ENCODE measurements at regions not wholly inside any gene's neighbourhood (a gene's known extent, or its start where the extent isn't known, plus 50 kb on each side); places are given as distances from the start of the nearest gene placed in this dataset.

DNA sequence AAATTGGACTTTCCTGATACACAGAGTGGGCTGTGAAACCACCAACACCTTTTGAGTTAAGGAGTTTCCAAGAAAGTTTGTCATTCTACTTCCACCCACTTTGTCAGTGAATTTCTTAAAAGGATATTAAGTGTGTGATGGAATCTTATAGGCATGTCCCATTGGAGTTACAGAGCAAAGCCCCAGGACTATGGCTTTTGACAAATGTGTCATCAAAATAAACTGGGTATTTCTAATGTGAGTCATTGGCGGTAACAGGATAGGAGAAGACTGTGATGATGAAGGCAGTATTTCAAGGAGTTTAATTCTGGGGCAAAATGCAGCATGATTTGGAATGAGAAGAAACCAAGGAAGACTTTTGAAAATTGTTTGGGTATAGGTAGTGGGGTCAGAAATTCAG lies 1013.8 kb upstream of the EEF2KMT start:
- H3K27ac ChIP-seq (ENCODE audit: low read depth, low read length): no peak overlapping the region
- H3K9ac ChIP-seq (ENCODE audit: low read depth in 1 of 2, low read length in 2 of 2): no peak overlapping the region
- H3K36me3 ChIP-seq (ENCODE audit: control insufficient read depth in 1 of 2, insufficient read depth in 2 of 2, low read length in 2 of 2): no peaks in the 10 kb centered on the region
- H3K4me3 ChIP-seq (ENCODE audit: low read depth in 1 of 2, low read length in 2 of 2): no peak overlapping the region
- H3K4me1 ChIP-seq (ENCODE audit: control insufficient read depth in 1 of 2, insufficient read depth in 2 of 2, low read length in 2 of 2): no peaks in the 10 kb centered on the region
- H3K27me3 ChIP-seq (ENCODE audit: control insufficient read depth in 1 of 2, insufficient read depth in 2 of 2, low read length in 2 of 2): no peaks in the 10 kb centered on the region
- no peaks in the 10 kb centered on the region for H3K9me3 ChIP-seq (ENCODE audit: control insufficient read depth in 1 of 2, low read length in 2 of 2)

GRCh38 chr16:6110346-6110745 lies 1012.8 kb upstream of the EEF2KMT start:
- Histone ChIP-seq H3K27ac (ENCODE audit: low read depth, low read length) (no peak overlapping the region), H3K36me3 (ENCODE audit: control insufficient read depth in 1 of 2, insufficient read depth in 2 of 2, low read length in 2 of 2) (no peaks in the 10 kb centered on the region), H3K9me3 (ENCODE audit: control insufficient read depth in 1 of 2, low read length in 2 of 2) (no peaks in the 10 kb centered on the region), H3K4me3 (ENCODE audit: low read depth in 1 of 2, low read length in 2 of 2) (no peak overlapping the region), H3K9ac (ENCODE audit: low read depth in 1 of 2, low read length in 2 of 2) (no peak overlapping the region), H3K27me3 (ENCODE audit: control insufficient read depth in 1 of 2, insufficient read depth in 2 of 2, low read length in 2 of 2) (no peaks in the 10 kb centered on the region), H3K4me1 (ENCODE audit: control insufficient read depth in 1 of 2, insufficient read depth in 2 of 2, low read length in 2 of 2) (no peaks in the 10 kb centered on the region)

DNA sequence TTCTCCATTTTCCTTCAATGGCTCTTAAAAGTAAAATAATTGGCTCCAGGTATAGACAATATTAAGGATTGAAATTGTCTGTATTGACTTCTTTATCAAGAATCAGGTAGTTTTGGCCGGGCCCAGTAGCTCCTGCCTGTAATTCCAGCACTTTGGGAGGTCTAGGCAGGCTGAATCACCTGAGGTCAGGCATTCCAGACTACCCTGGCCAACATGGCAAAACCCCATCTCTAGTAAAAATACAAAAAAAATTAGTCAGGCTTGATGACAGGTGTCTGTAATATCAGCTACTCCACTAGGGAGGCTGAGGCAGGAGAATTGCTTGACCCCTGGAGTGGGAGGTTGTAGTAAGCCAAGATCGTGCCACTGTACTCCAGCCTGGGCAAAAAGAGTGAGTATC lies 1008.5 kb upstream of the EEF2KMT start:
- H3K4me1 ChIP-seq (ENCODE audit: control insufficient read depth in 1 of 2, insufficient read depth in 2 of 2, low read length in 2 of 2): no peaks in the 10 kb centered on the region
- H3K27ac ChIP-seq (ENCODE audit: low read depth, low read length): no peak overlapping the region
- no peaks in the 10 kb centered on the region for H3K9me3 ChIP-seq (ENCODE audit: control insufficient read depth in 1 of 2, low read length in 2 of 2)
- H3K9ac ChIP-seq (ENCODE audit: low read depth in 1 of 2, low read length in 2 of 2): no peak overlapping the region
- H3K4me3 ChIP-seq (ENCODE audit: low read depth in 1 of 2, low read length in 2 of 2): no peak overlapping the region
- no peaks in the 10 kb centered on the region for H3K27me3 ChIP-seq (ENCODE audit: control insufficient read depth in 1 of 2, insufficient read depth in 2 of 2, low read length in 2 of 2)
- H3K36me3 ChIP-seq (ENCODE audit: control insufficient read depth in 1 of 2, insufficient read depth in 2 of 2, low read length in 2 of 2): no peaks in the 10 kb centered on the region

DNA sequence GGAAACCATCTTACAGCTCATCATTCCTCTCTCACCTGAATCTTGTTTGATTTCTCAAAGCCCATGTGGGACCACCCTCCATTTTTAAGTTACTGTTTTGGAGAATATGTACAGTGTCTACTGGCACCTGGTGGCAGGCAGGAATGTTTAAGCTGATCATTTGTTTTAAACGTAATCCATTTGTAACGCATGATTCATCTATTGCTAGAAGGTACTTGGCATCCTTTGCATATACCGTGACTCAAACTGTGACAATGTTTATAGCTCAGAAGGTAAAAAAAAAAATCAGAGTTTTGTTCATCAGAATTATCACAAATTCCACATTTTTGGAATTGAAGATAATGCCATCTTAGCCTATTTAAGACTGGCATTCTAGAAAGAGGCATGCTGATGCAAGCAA lies 1007.5 kb upstream of the EEF2KMT start:
- H3K9me3 ChIP-seq (ENCODE audit: control insufficient read depth in 1 of 2, low read length in 2 of 2): no peaks in the 10 kb centered on the region
- no peak overlapping the region for H3K9ac ChIP-seq (ENCODE audit: low read depth in 1 of 2, low read length in 2 of 2)
- no peaks in the 10 kb centered on the region for H3K27me3 ChIP-seq (ENCODE audit: control insufficient read depth in 1 of 2, insufficient read depth in 2 of 2, low read length in 2 of 2)
- no peak overlapping the region for H3K27ac ChIP-seq (ENCODE audit: low read depth, low read length)
- no peak overlapping the region for H3K4me3 ChIP-seq (ENCODE audit: low read depth in 1 of 2, low read length in 2 of 2)
- no peaks in the 10 kb centered on the region for H3K36me3 ChIP-seq (ENCODE audit: control insufficient read depth in 1 of 2, insufficient read depth in 2 of 2, low read length in 2 of 2)
- no peaks in the 10 kb centered on the region for H3K4me1 ChIP-seq (ENCODE audit: control insufficient read depth in 1 of 2, insufficient read depth in 2 of 2, low read length in 2 of 2)

DNA sequence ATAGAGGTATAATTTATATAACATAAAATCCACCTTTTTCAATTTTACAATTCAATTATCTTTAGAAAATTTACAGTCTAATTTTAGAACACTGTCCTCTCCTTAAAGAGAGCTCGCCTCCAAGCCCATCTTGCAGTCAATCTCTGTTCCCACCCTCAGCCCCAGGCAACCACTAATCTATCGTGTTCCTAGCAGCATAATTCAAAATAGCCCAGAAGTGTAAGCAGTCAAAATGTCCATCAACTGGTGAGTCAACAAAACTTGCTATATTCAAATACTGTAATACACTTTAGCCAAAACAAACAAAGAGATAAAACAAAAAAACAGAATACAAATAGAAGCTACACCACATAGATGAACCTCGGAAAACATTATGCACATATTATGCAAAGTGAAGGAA lies 1006.8 kb upstream of the EEF2KMT start:
- Histone ChIP-seq H3K9ac (ENCODE audit: low read depth in 1 of 2, low read length in 2 of 2) (no peak overlapping the region), H3K36me3 (ENCODE audit: control insufficient read depth in 1 of 2, insufficient read depth in 2 of 2, low read length in 2 of 2) (no peaks in the 10 kb centered on the region), H3K27me3 (ENCODE audit: control insufficient read depth in 1 of 2, insufficient read depth in 2 of 2, low read length in 2 of 2) (no peaks in the 10 kb centered on the region), H3K9me3 (ENCODE audit: control insufficient read depth in 1 of 2, low read length in 2 of 2) (no peaks in the 10 kb centered on the region), H3K27ac (ENCODE audit: low read depth, low read length) (no peak overlapping the region), H3K4me3 (ENCODE audit: low read depth in 1 of 2, low read length in 2 of 2) (no peak overlapping the region), H3K4me1 (ENCODE audit: control insufficient read depth in 1 of 2, insufficient read depth in 2 of 2, low read length in 2 of 2) (no peaks in the 10 kb centered on the region)

DNA sequence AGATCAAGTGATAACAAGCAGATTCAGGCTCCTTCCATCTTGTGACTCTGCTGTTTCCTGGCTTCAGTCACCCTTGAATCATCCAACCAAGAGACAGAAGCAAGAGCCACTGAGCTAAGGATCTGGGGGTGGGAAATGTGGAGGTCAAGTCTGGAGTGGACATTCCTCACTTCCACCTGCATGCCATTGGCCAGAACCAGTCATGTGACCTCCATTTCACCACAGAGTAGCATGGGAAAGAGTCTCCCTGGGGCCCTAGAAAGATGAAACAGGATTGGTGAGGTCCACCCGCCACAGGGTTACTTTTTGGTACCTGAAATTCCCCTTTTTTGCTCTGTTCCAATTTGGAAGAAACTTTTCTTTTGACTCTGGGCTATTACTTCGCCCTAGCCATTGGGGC lies 1006.0 kb upstream of the EEF2KMT start:
- Histone ChIP-seq H3K4me1 (ENCODE audit: control insufficient read depth in 1 of 2, insufficient read depth in 2 of 2, low read length in 2 of 2) (no peaks in the 10 kb centered on the region), H3K36me3 (ENCODE audit: control insufficient read depth in 1 of 2, insufficient read depth in 2 of 2, low read length in 2 of 2) (no peaks in the 10 kb centered on the region), H3K9ac (ENCODE audit: low read depth in 1 of 2, low read length in 2 of 2) (no peak overlapping the region), H3K9me3 (ENCODE audit: control insufficient read depth in 1 of 2, low read length in 2 of 2) (no peaks in the 10 kb centered on the region), H3K4me3 (ENCODE audit: low read depth in 1 of 2, low read length in 2 of 2) (no peak overlapping the region), H3K27me3 (ENCODE audit: control insufficient read depth in 1 of 2, insufficient read depth in 2 of 2, low read length in 2 of 2) (no peaks in the 10 kb centered on the region), H3K27ac (ENCODE audit: low read depth, low read length) (no peak overlapping the region)

DNA sequence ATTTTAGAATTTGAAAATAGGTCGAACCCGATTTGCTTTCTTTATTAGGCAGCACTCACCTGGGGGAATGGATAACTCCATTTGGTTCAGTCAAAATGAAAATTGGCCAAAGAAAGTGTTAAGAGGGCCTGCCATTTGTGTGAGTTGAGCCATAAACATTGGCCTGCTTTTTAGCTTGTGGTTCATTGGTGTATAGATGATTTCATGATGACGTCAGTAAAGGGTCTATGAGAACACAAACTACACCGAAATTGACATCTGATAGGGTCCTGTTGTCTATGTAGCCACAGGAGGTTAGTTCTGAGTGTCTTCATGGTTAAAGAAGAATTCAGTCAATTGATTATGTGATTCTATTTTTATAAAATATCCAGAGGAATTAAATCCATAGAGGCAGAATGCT lies 1001.5 kb upstream of the EEF2KMT start:
- H3K9ac ChIP-seq (ENCODE audit: low read depth in 1 of 2, low read length in 2 of 2): no peak overlapping the region
- no peaks in the 10 kb centered on the region for H3K36me3 ChIP-seq (ENCODE audit: control insufficient read depth in 1 of 2, insufficient read depth in 2 of 2, low read length in 2 of 2)
- no peak overlapping the region for H3K27ac ChIP-seq (ENCODE audit: low read depth, low read length)
- H3K27me3 ChIP-seq (ENCODE audit: control insufficient read depth in 1 of 2, insufficient read depth in 2 of 2, low read length in 2 of 2): no peaks in the 10 kb centered on the region
- H3K4me1 ChIP-seq (ENCODE audit: control insufficient read depth in 1 of 2, insufficient read depth in 2 of 2, low read length in 2 of 2): no peaks in the 10 kb centered on the region
- no peak overlapping the region for H3K4me3 ChIP-seq (ENCODE audit: low read depth in 1 of 2, low read length in 2 of 2)
- no peaks in the 10 kb centered on the region for H3K9me3 ChIP-seq (ENCODE audit: control insufficient read depth in 1 of 2, low read length in 2 of 2)

DNA sequence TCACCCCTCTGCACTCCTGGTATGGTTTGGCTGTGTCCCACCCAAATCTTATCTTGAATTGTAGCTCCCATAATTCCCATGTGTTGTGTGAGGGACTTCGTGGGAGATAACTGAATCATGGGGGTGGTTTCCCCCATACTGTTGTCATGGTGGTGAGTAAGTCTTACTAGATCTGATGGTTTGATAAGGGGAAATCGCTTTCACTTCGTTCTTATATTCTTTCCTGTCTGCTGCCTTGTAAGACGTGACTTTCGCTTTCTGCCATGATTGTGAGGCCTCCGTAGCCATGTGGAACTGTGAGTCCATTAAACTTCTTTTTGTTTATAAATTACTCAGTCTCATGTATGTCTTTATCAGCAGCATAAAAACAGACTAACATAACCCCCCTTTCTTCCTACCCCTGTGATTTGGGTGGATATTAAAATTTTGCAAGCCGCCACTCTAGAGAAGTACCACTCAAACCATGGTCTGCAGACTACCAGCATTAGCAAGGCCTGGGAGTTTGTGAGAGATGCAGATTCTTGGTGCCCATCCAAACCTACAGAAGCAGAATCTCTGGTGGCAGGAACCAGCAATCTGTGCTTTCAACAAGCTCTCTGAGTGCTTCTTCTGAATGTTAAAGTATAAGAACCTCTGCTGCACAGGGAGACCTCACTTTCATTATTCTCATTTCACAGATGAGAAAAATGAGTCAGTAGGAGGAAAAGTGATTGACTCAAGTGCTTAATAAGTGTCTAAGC lies 999.5 kb upstream of the EEF2KMT start:
- Histone ChIP-seq H3K9ac (ENCODE audit: low read depth in 1 of 2, low read length in 2 of 2) (no peak overlapping the region), H3K4me3 (ENCODE audit: low read depth in 1 of 2, low read length in 2 of 2) (no peak overlapping the region), H3K27ac (ENCODE audit: low read depth, low read length) (no peak overlapping the region), H3K4me1 (ENCODE audit: control insufficient read depth in 1 of 2, insufficient read depth in 2 of 2, low read length in 2 of 2) (no peaks in the 10 kb centered on the region), H3K36me3 (ENCODE audit: control insufficient read depth in 1 of 2, insufficient read depth in 2 of 2, low read length in 2 of 2) (no peaks in the 10 kb centered on the region), H3K27me3 (ENCODE audit: control insufficient read depth in 1 of 2, insufficient read depth in 2 of 2, low read length in 2 of 2) (no peaks in the 10 kb centered on the region), H3K9me3 (ENCODE audit: control insufficient read depth in 1 of 2, low read length in 2 of 2) (no peaks in the 10 kb centered on the region)

GRCh38 chr16:6095414-6095813 lies 997.8 kb upstream of the EEF2KMT start:
- H3K9me3 ChIP-seq (ENCODE audit: control insufficient read depth in 1 of 2, low read length in 2 of 2): no peaks in the 10 kb centered on the region
- no peak overlapping the region for H3K27ac ChIP-seq (ENCODE audit: low read depth, low read length)
- no peak overlapping the region for H3K9ac ChIP-seq (ENCODE audit: low read depth in 1 of 2, low read length in 2 of 2)
- no peak overlapping the region for H3K4me3 ChIP-seq (ENCODE audit: low read depth in 1 of 2, low read length in 2 of 2)
- H3K36me3 ChIP-seq (ENCODE audit: control insufficient read depth in 1 of 2, insufficient read depth in 2 of 2, low read length in 2 of 2): no peaks in the 10 kb centered on the region
- H3K4me1 ChIP-seq (ENCODE audit: control insufficient read depth in 1 of 2, insufficient read depth in 2 of 2, low read length in 2 of 2): no peaks in the 10 kb centered on the region
- H3K27me3 ChIP-seq (ENCODE audit: control insufficient read depth in 1 of 2, insufficient read depth in 2 of 2, low read length in 2 of 2): no peaks in the 10 kb centered on the region

GRCh38 chr16:6091021-6091420 lies 993.4 kb upstream of the EEF2KMT start:
- Histone ChIP-seq H3K27me3 (ENCODE audit: control insufficient read depth in 1 of 2, insufficient read depth in 2 of 2, low read length in 2 of 2) (no peaks in the 10 kb centered on the region), H3K27ac (ENCODE audit: low read depth, low read length) (no peak overlapping the region), H3K4me3 (ENCODE audit: low read depth in 1 of 2, low read length in 2 of 2) (no peak overlapping the region), H3K9me3 (ENCODE audit: control insufficient read depth in 1 of 2, low read length in 2 of 2) (no peaks in the 10 kb centered on the region), H3K9ac (ENCODE audit: low read depth in 1 of 2, low read length in 2 of 2) (no peak overlapping the region), H3K4me1 (ENCODE audit: control insufficient read depth in 1 of 2, insufficient read depth in 2 of 2, low read length in 2 of 2) (no peaks in the 10 kb centered on the region), H3K36me3 (ENCODE audit: control insufficient read depth in 1 of 2, insufficient read depth in 2 of 2, low read length in 2 of 2) (no peaks in the 10 kb centered on the region)
